SIG-M5 (cell line): ENCODE measurements at regions not wholly inside any gene's neighbourhood (a gene's known extent, or its start where the extent isn't known, plus 50 kb on each side); places are given as distances from the start of the nearest gene placed in this dataset.

ENCODE experiments used
- DNase-seq: peaks from one replicate; lab custom pipeline; 2025; lab: John Stamatoyannopoulos, UW

- no peak for DNase-seq
Measured at GRCh38 chr4:177109769-177110168, 199.9 kb upstream of the NEIL3 start.

- DNase-seq = no peak
Measured at GRCh38 chr4:177116161-177116560, 193.5 kb upstream of the NEIL3 start.

GRCh38 chr4:177117256-177117655 is 192.4 kb upstream of the NEIL3 start:
- no peak for DNase-seq

GRCh38 chr4:177118596-177118995 is 191.1 kb upstream of the NEIL3 start:
- no peak for DNase-seq

- DNase-seq = no peak
Measured at GRCh38 chr4:177119021-177119471, 190.6 kb upstream of the NEIL3 start.

GRCh38 chr4:177119691-177120090 is 190.0 kb upstream of the NEIL3 start:
- DNase-seq = no peak

GRCh38 chr4:177123811-177124210 is 185.9 kb upstream of the NEIL3 start:
- no peak for DNase-seq

GRCh38 chr4:177124349-177125064 is 185.2 kb upstream of the NEIL3 start:
- no peak for DNase-seq

- no peak for DNase-seq
Measured at GRCh38 chr4:177125656-177126055, 184.0 kb upstream of the NEIL3 start.

- no peak for DNase-seq
Measured at GRCh38 chr4:177127658-177128057, 182.0 kb upstream of the NEIL3 start.

- DNase-seq = no peak
Measured at GRCh38 chr4:177128306-177128705, 181.4 kb upstream of the NEIL3 start.

- DNase-seq = no peak
Measured at GRCh38 chr4:177131736-177132135, 177.9 kb upstream of the NEIL3 start.

- no peak for DNase-seq
Measured at GRCh38 chr4:177147668-177148067, 162.0 kb upstream of the NEIL3 start.

- DNase-seq = no peak
Measured at GRCh38 chr4:177155454-177155853, 154.2 kb upstream of the NEIL3 start.

- no peak for DNase-seq
Measured at GRCh38 chr4:177159600-177159999, 150.1 kb upstream of the NEIL3 start.

GRCh38 chr4:177161781-177162180 is 147.9 kb upstream of the NEIL3 start:
- DNase-seq = no peak

GRCh38 chr4:177163532-177163931 is 146.1 kb upstream of the NEIL3 start:
- no peak for DNase-seq

- no peak for DNase-seq
Measured at GRCh38 chr4:177171588-177171987, 138.1 kb upstream of the NEIL3 start.

- DNase-seq = no peak
Measured at GRCh38 chr4:177175473-177175872, 134.2 kb upstream of the NEIL3 start.

GRCh38 chr4:177177541-177178081 is 132.1 kb upstream of the NEIL3 start:
- DNase-seq = no peak

GRCh38 chr4:177178246-177178645 is 131.4 kb upstream of the NEIL3 start:
- DNase-seq = no peak

- DNase-seq = no peak
Measured at GRCh38 chr4:177182166-177182565, 127.5 kb upstream of the NEIL3 start.

- no peak for DNase-seq
Measured at GRCh38 chr4:177182728-177183127, 126.9 kb upstream of the NEIL3 start.

GRCh38 chr4:177185151-177185550 is 124.5 kb upstream of the NEIL3 start:
- no peak for DNase-seq
